OCI-LY7 (cell line): ENCODE measurements at regions not wholly inside any gene's neighbourhood (a gene's known extent, or its start where the extent isn't known, plus 50 kb on each side); places are given as distances from the start of the nearest gene placed in this dataset.

Experiments used
- BruUV-seq: library from RNA; stranded (reverse); fragments of 400-500 nt; replicated peaks from 2 replicates; lab custom pipeline; 2021; lab: Mats Ljungman, UMichigan
- CTCF ChIA-PET: fragments of 300-600 bp; sonication (Branson Sonifier 250); formaldehyde crosslinking; loops from one replicate; lab custom pipeline; 2022; ENCODE audit warnings: antibody characterized with exemption; ENCODE audit not compliant: unreplicated experiment; lab: Charles Lee
- POLR2A ChIA-PET: fragments of 300-600 bp; sonication (Branson Sonifier 250); formaldehyde crosslinking; loops from one replicate; lab custom pipeline; 2022; ENCODE audit warnings: antibody characterized with exemption; lab: Charles Lee
- DNase-seq: peaks from one replicate; pipeline ENCODE4 v3.0.0-alpha.2; 2015; ENCODE audit warnings: low spot score
- H2AFZ ChIP-seq: fragments of 200-600 bp; sonication (generic), shearing (Covaris generic); 2 replicates; pipeline ENCODE4 v1.6.1; 2014; ENCODE audit warnings: mild to moderate bottlenecking, antibody characterized with exemption, low read length, moderate library complexity
- H3K27ac ChIP-seq: fragments of 200-600 bp; sonication (generic); 2 replicates; pipeline ENCODE4 v1.5.1; 2014; ENCODE audit warnings: mixed run types, low read depth, mild to moderate bottlenecking, moderate library complexity, low read length, inconsistent platforms; ENCODE audit not compliant: poor library complexity, severe bottlenecking
- H3K36me3 ChIP-seq: fragments of 200-600 bp; sonication (generic); 2 replicates; pipeline ENCODE4 v1.6.1; 2014; ENCODE audit warnings: mild to moderate bottlenecking, antibody characterized with exemption, low read length, moderate library complexity, mixed read lengths; ENCODE audit not compliant: insufficient read depth
- H3K4me1 ChIP-seq: fragments of 200-600 bp; sonication (generic); 2 replicates; pipeline ENCODE4 v1.5.1; 2014; ENCODE audit warnings: mild to moderate bottlenecking, low read length; ENCODE audit not compliant: insufficient read depth, poor library complexity, severe bottlenecking
- H3K4me2 ChIP-seq: fragments of 200-600 bp; sonication (generic); 2 replicates; pipeline ENCODE4 v1.6.1; 2014; ENCODE audit warnings: mild to moderate bottlenecking, low read length
- H3K4me3 ChIP-seq: fragments of 200-600 bp; sonication (generic); 2 replicates; pipeline ENCODE4 v1.5.1; 2014; ENCODE audit warnings: mild to moderate bottlenecking, low read depth, low read length; ENCODE audit not compliant: poor library complexity, severe bottlenecking
- H3K79me2 ChIP-seq: fragments of 200-600 bp; sonication (generic); 2 replicates; pipeline ENCODE4 v1.6.1; 2016; ENCODE audit warnings: low read depth, mild to moderate bottlenecking, low read length, moderate library complexity, mixed read lengths; ENCODE audit not compliant: insufficient read depth
- H3K9me2 ChIP-seq: fragments of 200-600 bp; sonication (generic); 2 replicates; pipeline ENCODE4 v1.6.1; 2016; ENCODE audit warnings: mild to moderate bottlenecking, low read length, mixed read lengths; ENCODE audit not compliant: insufficient read depth
- H3K9me3 ChIP-seq: fragments of 200-600 bp; sonication (generic); 2 replicates; pipeline ENCODE4 v1.6.1; 2014; ENCODE audit warnings: mild to moderate bottlenecking, mixed run types, low read length, mixed read lengths
- H4K20me1 ChIP-seq: fragments of 200-600 bp; sonication (generic); 2 replicates; pipeline ENCODE4 v1.6.1; 2014; ENCODE audit warnings: mild to moderate bottlenecking, antibody characterized with exemption, low read length, moderate library complexity, mixed read lengths; ENCODE audit not compliant: insufficient read depth
- CTCF ChIP-seq: fragments of 200-600 bp; sonication (generic); conservative IDR thresholded peaks from 2 replicates; pipeline ENCODE4 v1.5.1; 2014; ENCODE audit warnings: mild to moderate bottlenecking, antibody characterized with exemption, low read length, moderate library complexity, mixed read lengths
- EZH2phosphoT487 ChIP-seq: fragments of 200-600 bp; sonication (generic); IDR thresholded peaks from 2 replicates; pipeline ENCODE4 v1.6.1; 2018; ENCODE audit warnings: low read depth, borderline replicate concordance, mild to moderate bottlenecking, mixed run types, antibody characterized with exemption, low read length, moderate library complexity, mixed read lengths
- intact Hi-C: fragments of 100-400 bp; cut with micrococcal nuclease; formaldehyde crosslinking; loops from one replicate; pipeline ENCODE4 v1.10.0; 2022; ENCODE audit not compliant: unreplicated experiment

- no peaks in the 10 kb centered on the region for H3K79me2 ChIP-seq
- no peaks in the 10 kb centered on the region for H3K4me1 ChIP-seq
- BruUV-seq = no TSS peak
- no peak for TF ChIP-seq CTCF
- no peak for TF ChIP-seq EZH2phosphoT487
- no peak overlapping the region for H3K4me2 ChIP-seq
- H2AFZ ChIP-seq = no peak overlapping the region
- no peaks in the 10 kb centered on the region for H3K9me3 ChIP-seq
- no peak overlapping the region for H3K27ac ChIP-seq
- H3K4me3 ChIP-seq = no peak overlapping the region
- ChIA-PET CTCF (no interaction called here), POLR2A (no interaction called here)
- no peak for DNase-seq
- intact Hi-C loops = no loop called here
- H3K36me3 ChIP-seq = no peaks in the 10 kb centered on the region
- H4K20me1 ChIP-seq = no peaks in the 10 kb centered on the region
- no peaks in the 10 kb centered on the region for H3K9me2 ChIP-seq
These were observed 211.7 kb upstream of the GLRA1 start for GRCh38 chr5:152136321-152136720.

GRCh38 chr5:152135827-152136226, 211.2 kb upstream of the GLRA1 start:
- no peak overlapping the region for H3K27ac ChIP-seq
- no peak for DNase-seq
- intact Hi-C loops = no loop called here
- TF ChIP-seq EZH2phosphoT487 (no peak), CTCF (no peak)
- no peaks in the 10 kb centered on the region for H3K36me3 ChIP-seq
- no peaks in the 10 kb centered on the region for H3K79me2 ChIP-seq
- H3K4me2 ChIP-seq = no peak overlapping the region
- no peaks in the 10 kb centered on the region for H3K9me3 ChIP-seq
- H2AFZ ChIP-seq = no peak overlapping the region
- H3K4me3 ChIP-seq = no peak overlapping the region
- no peaks in the 10 kb centered on the region for H3K9me2 ChIP-seq
- ChIA-PET CTCF (no interaction called here), POLR2A (no interaction called here)
- no TSS peak for BruUV-seq
- H3K4me1 ChIP-seq = no peaks in the 10 kb centered on the region
- no peaks in the 10 kb centered on the region for H4K20me1 ChIP-seq

DNA sequence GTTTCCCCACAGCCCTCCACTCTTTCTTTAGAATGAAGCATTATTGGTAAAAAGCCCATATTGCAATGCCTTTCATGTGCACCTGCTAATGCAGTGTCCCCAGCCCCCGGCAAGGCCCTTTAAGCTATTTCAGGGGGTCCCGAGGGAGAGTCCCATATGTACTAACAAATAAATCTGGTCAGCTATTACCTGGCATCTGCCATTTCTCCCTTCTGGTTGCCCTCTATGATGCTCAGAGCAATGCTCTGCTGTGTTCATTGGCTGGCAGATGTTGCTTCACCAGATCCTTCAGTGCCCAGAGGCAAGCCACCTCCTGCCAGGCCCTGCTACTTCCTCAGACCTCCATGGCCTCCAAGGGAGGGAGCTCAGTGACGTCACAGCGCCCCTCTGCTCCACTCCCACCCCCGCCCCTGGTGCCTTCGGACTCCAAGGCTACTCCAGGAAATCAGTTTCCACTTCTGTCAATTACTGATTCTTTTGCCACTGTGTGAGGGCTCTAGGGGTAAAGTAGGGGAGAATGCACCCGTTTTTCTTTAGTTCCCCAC, 201.1 kb upstream of the GLRA1 start:
- H3K4me1 ChIP-seq = no peaks in the 10 kb centered on the region
- no peaks in the 10 kb centered on the region for H3K9me3 ChIP-seq
- TF ChIP-seq EZH2phosphoT487 (no peak), CTCF (no peak)
- no peaks in the 10 kb centered on the region for H3K36me3 ChIP-seq
- H2AFZ ChIP-seq = no peak overlapping the region
- ChIA-PET POLR2A (no interaction called here), CTCF (interaction anchor here (0.6 kb wide), 1 partner anchor 542 kb away, joined by 3 read pairs; no protein-coding TSS in a partner anchor)
- BruUV-seq = no TSS peak
- no peaks in the 10 kb centered on the region for H3K9me2 ChIP-seq
- H3K4me3 ChIP-seq = no peak overlapping the region
- no peak overlapping the region for H3K4me2 ChIP-seq
- intact Hi-C loops = no loop called here
- no peaks in the 10 kb centered on the region for H4K20me1 ChIP-seq
- no peaks in the 10 kb centered on the region for H3K79me2 ChIP-seq
- no peak overlapping the region for H3K27ac ChIP-seq
- no peak for DNase-seq
